ENCODE measurements at regions not wholly inside any gene's neighbourhood (a gene's known extent, or its start where the extent isn't known, plus 50 kb on each side); places are given as distances from the start of the nearest gene placed in this dataset.

DNA sequence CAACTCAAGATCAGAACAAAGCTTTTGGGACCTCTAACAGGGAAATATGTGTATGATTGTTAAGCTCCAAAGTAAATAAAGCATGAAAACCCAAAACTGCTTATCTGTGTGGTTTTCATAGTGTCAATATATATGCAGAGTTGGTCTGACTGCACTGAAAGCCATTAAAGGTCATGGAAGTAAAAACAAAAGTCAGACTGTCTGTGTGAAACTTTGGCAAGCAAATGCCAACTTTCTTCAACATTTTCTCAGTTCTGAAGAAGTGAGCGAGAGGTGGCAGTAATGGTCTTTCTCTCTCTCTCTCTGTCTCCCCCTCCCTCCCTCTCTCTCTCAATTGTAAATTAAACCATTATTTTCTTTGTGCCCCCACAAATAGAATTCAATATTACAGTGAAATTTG, 100.1 kb upstream of the S1PR1 start:
- TF ChIP-seq, protein P1, sequence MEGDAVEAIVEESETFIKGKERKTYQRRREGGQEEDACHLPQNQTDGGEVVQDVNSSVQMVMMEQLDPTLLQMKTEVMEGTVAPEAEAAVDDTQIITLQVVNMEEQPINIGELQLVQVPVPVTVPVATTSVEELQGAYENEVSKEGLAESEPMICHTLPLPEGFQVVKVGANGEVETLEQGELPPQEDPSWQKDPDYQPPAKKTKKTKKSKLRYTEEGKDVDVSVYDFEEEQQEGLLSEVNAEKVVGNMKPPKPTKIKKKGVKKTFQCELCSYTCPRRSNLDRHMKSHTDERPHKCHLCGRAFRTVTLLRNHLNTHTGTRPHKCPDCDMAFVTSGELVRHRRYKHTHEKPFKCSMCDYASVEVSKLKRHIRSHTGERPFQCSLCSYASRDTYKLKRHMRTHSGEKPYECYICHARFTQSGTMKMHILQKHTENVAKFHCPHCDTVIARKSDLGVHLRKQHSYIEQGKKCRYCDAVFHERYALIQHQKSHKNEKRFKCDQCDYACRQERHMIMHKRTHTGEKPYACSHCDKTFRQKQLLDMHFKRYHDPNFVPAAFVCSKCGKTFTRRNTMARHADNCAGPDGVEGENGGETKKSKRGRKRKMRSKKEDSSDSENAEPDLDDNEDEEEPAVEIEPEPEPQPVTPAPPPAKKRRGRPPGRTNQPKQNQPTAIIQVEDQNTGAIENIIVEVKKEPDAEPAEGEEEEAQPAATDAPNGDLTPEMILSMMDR (IDR thresholded peaks at IDR 0.05) = no peak
- TF ChIP-seq POLR2AphosphoS5 (IDR thresholded peaks at IDR 0.05; ENCODE audit: insufficient read depth in 1 of 2, low read depth in 1 of 2) (no peak), POLR2A (IDR thresholded peaks at IDR 0.05) (no peak)

All from vagina (tissue), 2 donors.